GM20000 (cell line): ENCODE measurements at regions not wholly inside any gene's neighbourhood (a gene's known extent, or its start where the extent isn't known, plus 50 kb on each side); places are given as distances from the start of the nearest gene placed in this dataset.

Experiments
- DNase-seq: peaks from one replicate; pipeline ENCODE4 v3.0.0; 2012; ENCODE audit warnings: low spot score
- CTCF ChIP-seq: IDR thresholded peaks from 2 replicates; pipeline ENCODE4 v1.5.1; 2012; ENCODE audit warnings: mild to moderate bottlenecking, control low read depth; ENCODE audit errors: extremely low read depth, missing control alignments

- no peak for TF ChIP-seq CTCF
- no peak for DNase-seq
Measured at GRCh38 chr3:152104847-152105415, 163.8 kb upstream of the MBNL1 start.

GRCh38 chr3:152105446-152105845 is 163.3 kb upstream of the MBNL1 start:
- DNase-seq = no peak
- TF ChIP-seq CTCF = no peak

GRCh38 chr3:152109038-152109437 is 159.7 kb upstream of the MBNL1 start:
- no peak for DNase-seq
- no peak for TF ChIP-seq CTCF

GRCh38 chr3:152113413-152113812 is 155.3 kb upstream of the MBNL1 start:
- TF ChIP-seq CTCF = no peak
- DNase-seq = no peak

GRCh38 chr3:152113992-152114651 is 154.6 kb upstream of the MBNL1 start:
- no peak for DNase-seq
- TF ChIP-seq CTCF = no peak

- no peak for TF ChIP-seq CTCF
- DNase-seq = no peak
Measured at GRCh38 chr3:152120601-152121269, 148.0 kb upstream of the MBNL1 start.

GRCh38 chr3:152121270-152121636 is 147.5 kb upstream of the MBNL1 start:
- TF ChIP-seq CTCF = no peak
- no peak for DNase-seq
